Suprapubic skin (tissue), 3 donors: ENCODE measurements at regions not wholly inside any gene's neighbourhood (a gene's known extent, or its start where the extent isn't known, plus 50 kb on each side); places are given as distances from the start of the nearest gene placed in this dataset.

Source experiments
- POLR2AphosphoS5 ChIP-seq, 3 donors: sonication (generic); formaldehyde crosslinking; IDR thresholded peaks; one replicate each; pipeline ENCODE4 v1.6.1; 2017; ENCODE audit warnings: antibody characterized with exemption in 3 of 3
- TF ChIP-seq, protein P1 (sequence below), 2 donors: fragments of 200-600 bp in 1 of 2; fragments of 450-650 bp in 1 of 2; sonication (generic) in 1 of 2; IDR thresholded peaks; one replicate each; pipeline ENCODE4 v1.5.1; 2016 to 2019; ENCODE audit warnings: antibody characterized with exemption in 2 of 2, mild to moderate bottlenecking in 1 of 2, moderate library complexity in 1 of 2

- TF ChIP-seq, protein P1, sequence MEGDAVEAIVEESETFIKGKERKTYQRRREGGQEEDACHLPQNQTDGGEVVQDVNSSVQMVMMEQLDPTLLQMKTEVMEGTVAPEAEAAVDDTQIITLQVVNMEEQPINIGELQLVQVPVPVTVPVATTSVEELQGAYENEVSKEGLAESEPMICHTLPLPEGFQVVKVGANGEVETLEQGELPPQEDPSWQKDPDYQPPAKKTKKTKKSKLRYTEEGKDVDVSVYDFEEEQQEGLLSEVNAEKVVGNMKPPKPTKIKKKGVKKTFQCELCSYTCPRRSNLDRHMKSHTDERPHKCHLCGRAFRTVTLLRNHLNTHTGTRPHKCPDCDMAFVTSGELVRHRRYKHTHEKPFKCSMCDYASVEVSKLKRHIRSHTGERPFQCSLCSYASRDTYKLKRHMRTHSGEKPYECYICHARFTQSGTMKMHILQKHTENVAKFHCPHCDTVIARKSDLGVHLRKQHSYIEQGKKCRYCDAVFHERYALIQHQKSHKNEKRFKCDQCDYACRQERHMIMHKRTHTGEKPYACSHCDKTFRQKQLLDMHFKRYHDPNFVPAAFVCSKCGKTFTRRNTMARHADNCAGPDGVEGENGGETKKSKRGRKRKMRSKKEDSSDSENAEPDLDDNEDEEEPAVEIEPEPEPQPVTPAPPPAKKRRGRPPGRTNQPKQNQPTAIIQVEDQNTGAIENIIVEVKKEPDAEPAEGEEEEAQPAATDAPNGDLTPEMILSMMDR (IDR thresholded peaks at IDR 0.05), result no peak
- TF ChIP-seq POLR2AphosphoS5 (IDR thresholded peaks at IDR 0.05), result no peak
Measured at GRCh38 chr1:245060684-245061374, 94.0 kb upstream of the KIF26B start.
